Naive B cell (primary cell): ENCODE measurements at regions not wholly inside any gene's neighbourhood (a gene's known extent, or its start where the extent isn't known, plus 50 kb on each side); places are given as distances from the start of the nearest gene placed in this dataset.

Experiments
- ATAC-seq, 2 donors: fragments of 150-1000 bp; cut with Tn5 transposase; 2 replicates each; pipeline ENCODE4 v1.10.0; 2021; ENCODE audit warnings: low read depth in 2 of 2, mild to moderate bottlenecking in 2 of 2, moderate library complexity in 2 of 2
- DNase-seq: peaks from one replicate; pipeline ENCODE4 v3.0.0; 2022
- H3K27ac Mint-ChIP-seq, 6 donors: one replicate each; pipeline ENCODE4 v1.8.0; 2020 to 2022; ENCODE audit warnings: mild to moderate bottlenecking in 6 of 6, mixed read lengths in 6 of 6, moderate library complexity in 5 of 6, inconsistent platforms in 2 of 6
- H3K27me3 Mint-ChIP-seq, 3 donors: one replicate each; pipeline ENCODE4 v1.8.0; 2021 to 2022; ENCODE audit warnings: mixed read lengths in 3 of 3, mild to moderate bottlenecking in 1 of 3
- H3K36me3 Mint-ChIP-seq, 2 donors: one replicate each; pipeline ENCODE4 v1.8.0; 2020 to 2022; ENCODE audit warnings: mixed read lengths in 2 of 2, inconsistent platforms in 1 of 2, mild to moderate bottlenecking in 1 of 2
- H3K4me1 Mint-ChIP-seq, 3 donors: one replicate each; pipeline ENCODE4 v1.8.0; 2020 to 2022; ENCODE audit warnings: mixed read lengths in 3 of 3, inconsistent platforms in 1 of 3, mild to moderate bottlenecking in 1 of 3, moderate library complexity in 1 of 3
- H3K4me3 Mint-ChIP-seq, 8 donors: one replicate each; pipeline ENCODE4 v1.8.0; 2020 to 2022; ENCODE audit warnings: mild to moderate bottlenecking in 8 of 8, mixed read lengths in 8 of 8, moderate library complexity in 8 of 8, inconsistent platforms in 2 of 8
- H3K9me3 Mint-ChIP-seq, 7 donors: one replicate each; pipeline ENCODE4 v1.8.0; 2020 to 2022; ENCODE audit warnings: mixed read lengths in 7 of 7, mild to moderate bottlenecking in 5 of 7, inconsistent platforms in 2 of 7, moderate library complexity in 1 of 7

DNA sequence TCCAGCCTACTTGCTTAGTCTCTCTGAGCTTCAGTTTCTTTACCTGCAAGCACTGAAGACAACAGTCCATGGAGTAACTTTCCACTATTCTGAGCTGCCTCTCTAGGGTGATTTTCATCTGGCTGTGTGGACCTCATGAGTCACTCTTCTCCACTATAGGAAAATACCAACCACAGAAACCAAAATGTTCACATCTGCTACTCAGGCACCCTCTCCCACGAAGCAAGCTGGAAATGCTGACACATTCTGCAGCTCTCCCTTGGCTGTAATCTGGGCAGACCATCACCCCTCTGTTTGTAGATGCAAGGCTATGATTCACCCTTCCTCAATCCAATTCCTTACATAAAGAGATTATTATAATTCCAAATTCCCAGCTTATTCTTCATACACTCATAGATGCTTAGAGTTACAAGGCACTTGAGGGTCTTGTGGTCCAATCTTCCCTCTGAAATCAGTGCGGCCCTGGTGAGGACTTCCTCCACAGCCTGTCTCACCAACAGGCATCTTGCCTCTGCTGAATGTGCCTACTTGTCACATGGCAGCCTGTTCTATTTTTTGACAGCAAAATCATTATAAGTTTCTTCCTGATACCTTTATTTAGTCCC, 97.0 kb upstream of the LNX1 start:
- DNase-seq (no peak), ATAC-seq (no peak)
- Mint-ChIP-seq H3K27ac (peak overlapping the region in 1 of 6 donors; percentile 14), H3K9me3 (peaks cover 0 to 2% (median 0%) of the 10 kb centered on the region in 7 donors), H3K4me1 (peaks cover 0 to 15% (median 8%) of the 10 kb centered on the region in 3 donors), H3K27me3 (peaks cover 11 to 42% (median 39%) of the 10 kb centered on the region in 3 donors), H3K4me3 (no peak overlapping the region), H3K36me3 (no peaks in the 10 kb centered on the region)

DNA sequence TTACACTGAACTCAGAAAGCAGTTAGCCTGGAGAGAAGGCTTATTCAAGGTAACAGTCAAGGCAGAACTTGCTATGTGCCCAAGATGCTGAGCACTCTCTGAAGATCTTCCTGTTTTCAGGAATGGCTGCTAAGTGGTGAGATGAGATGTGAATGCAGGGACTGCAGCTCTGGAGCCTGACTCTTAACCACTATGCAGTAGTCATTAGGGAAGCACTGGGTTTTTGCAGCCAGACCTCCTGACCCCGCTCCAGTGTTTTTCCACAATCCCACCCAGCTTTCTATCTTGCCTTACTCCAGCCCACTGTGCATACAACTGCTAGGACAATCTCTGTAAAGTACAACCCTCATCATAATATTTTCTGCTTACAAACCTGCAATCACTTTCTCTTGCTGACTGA, 95.2 kb upstream of the LNX1 start:
- Mint-ChIP-seq H3K4me1 (peaks cover 0 to 15% (median 8%) of the 10 kb centered on the region in 3 donors), H3K27me3 (peaks cover 13 to 50% (median 42%) of the 10 kb centered on the region in 3 donors), H3K36me3 (no peaks in the 10 kb centered on the region), H3K27ac (no peak overlapping the region), H3K9me3 (no peaks in the 10 kb centered on the region), H3K4me3 (no peak overlapping the region)
- ATAC-seq, result no peak
- DNase-seq, result no peak

DNA sequence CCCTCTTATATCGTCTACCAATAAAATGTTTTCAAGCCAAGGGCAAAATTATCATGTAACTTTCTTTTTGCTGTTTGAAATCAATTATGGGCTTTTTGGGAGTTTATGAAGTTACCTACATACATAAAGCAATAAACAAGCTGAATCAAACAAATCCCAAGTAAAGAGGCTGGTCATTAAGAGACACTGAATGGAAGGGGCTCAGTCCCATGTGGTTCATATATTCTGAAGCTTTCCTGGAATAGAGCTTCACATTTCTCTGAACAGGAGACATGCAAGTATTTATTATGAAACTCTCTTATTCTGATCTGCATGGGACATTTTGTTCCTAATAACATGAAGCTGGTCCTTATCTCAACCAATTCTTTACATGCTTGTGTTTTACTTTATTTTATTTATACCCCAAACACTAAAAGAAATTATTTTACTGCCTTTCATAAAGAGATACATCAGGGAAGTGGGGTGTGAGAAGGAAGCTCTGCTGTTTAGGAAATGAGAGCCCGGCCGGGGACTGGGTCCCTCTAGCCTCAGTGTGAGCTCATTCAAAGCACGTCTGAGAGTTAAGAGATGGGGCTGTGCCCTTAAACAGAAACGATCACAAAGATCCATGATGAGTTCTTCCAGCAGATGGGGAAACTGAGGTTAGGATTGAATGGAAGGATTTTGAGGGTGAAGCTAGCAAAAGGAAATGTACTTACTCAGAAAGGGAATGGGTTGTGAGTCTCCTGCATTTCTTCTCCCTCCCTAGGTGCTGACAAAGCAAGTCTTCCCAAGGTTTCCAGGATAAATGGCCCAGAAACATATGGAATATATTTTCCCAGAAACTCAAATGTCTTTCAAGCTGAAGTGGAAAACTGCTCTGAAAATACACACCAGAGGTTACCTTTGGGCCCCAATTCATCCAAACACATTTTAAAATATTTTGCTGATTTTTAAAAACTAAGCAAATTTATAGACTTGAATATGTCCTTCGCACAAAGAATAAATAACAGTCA, 93.1 kb upstream of the LNX1 start:
- peaks cover 8 to 35% (median 25%) of the 10 kb centered on the region in 3 donors for H3K27me3 Mint-ChIP-seq
- H3K9me3 Mint-ChIP-seq, result peaks cover 0 to 6% (median 4%) of the 10 kb centered on the region in 7 donors
- no peak for DNase-seq
- no peak for ATAC-seq
- peaks cover 0 to 8% of the 10 kb centered on the region in 2 donors for H3K36me3 Mint-ChIP-seq
- no peak overlapping the region for H3K4me3 Mint-ChIP-seq
- H3K27ac Mint-ChIP-seq, result peak overlapping the region in 1 of 6 donors; percentile 16
- H3K4me1 Mint-ChIP-seq, result peaks cover 0 to 2% (median 1%) of the 10 kb centered on the region in 3 donors

DNA sequence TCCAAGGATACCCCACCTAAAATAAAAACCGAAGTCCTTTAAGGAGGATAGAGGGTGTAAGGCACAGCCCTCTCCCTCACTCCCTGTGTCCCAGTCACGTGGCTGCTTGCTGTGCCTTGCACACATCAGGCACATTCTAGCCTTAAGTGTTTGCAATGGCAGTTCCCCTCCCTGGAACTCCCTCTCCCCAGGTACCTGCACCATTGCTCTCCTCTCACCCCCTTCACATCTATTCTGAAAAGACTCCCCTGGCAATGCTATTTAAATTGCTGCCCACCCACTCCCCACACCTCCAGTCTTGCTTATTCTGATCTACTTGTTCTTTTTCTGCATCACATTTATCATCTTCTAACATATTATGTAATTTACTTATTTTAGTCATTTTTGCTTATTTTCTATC, 91.6 kb upstream of the LNX1 start:
- DNase-seq (no peak), ATAC-seq (no peak)
- Mint-ChIP-seq H3K27me3 (peaks cover 7 to 26% (median 21%) of the 10 kb centered on the region in 3 donors), H3K27ac (no peak overlapping the region), H3K9me3 (peaks cover 2 to 11% (median 5%) of the 10 kb centered on the region in 7 donors), H3K36me3 (peaks cover 0 to 8% of the 10 kb centered on the region in 2 donors), H3K4me1 (no peaks in the 10 kb centered on the region), H3K4me3 (no peak overlapping the region)

DNA sequence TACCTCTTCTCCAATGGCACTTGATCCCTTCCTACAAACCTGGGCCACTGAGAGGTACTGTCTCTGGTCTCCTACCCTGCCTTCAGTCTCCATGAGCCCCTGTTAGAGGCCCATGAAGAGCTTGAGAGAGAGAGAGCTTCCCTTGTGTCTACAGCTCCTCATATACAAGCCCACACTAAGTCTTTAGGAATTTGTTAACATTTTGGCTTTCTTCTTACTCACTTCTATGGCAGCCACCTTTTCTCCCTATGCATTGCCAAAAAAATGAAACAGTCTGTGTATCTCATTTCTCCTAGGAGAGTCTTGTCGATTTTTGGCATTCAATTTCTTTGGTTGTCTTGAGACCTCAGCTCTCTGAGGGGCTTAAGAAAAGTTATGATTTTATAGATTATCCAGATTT, 90.9 kb upstream of the LNX1 start:
- H3K4me3 Mint-ChIP-seq, result no peak overlapping the region
- peaks cover 3 to 16% (median 5%) of the 10 kb centered on the region in 7 donors for H3K9me3 Mint-ChIP-seq
- peaks cover 7 to 27% (median 24%) of the 10 kb centered on the region in 3 donors for H3K27me3 Mint-ChIP-seq
- no peak for ATAC-seq
- H3K4me1 Mint-ChIP-seq, result no peaks in the 10 kb centered on the region
- peaks cover 0 to 8% of the 10 kb centered on the region in 2 donors for H3K36me3 Mint-ChIP-seq
- no peak for DNase-seq
- no peak overlapping the region for H3K27ac Mint-ChIP-seq

DNA sequence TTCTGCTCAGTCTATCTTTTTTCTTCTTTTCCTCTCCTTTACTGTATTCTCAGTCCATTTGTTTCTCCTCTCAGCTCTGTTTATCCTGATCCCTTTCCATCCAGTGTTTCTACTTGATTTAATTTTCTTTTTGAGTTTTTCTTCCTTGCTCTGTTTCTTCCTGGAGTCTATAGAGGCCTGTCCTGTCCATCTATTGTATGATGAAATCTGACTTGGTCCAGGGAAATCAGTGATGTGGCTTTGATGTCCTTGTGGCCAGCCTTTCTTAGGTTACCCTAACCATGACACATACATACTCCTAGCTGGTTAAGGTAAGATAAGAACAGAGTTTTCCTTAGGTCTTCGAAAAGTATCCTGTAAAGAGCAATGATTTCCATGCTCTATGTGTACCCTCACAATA, 89.3 kb upstream of the LNX1 start:
- peaks cover 3 to 17% (median 8%) of the 10 kb centered on the region in 7 donors for H3K9me3 Mint-ChIP-seq
- DNase-seq (no peak), ATAC-seq (no peak)
- peaks cover 0 to 8% of the 10 kb centered on the region in 2 donors for H3K36me3 Mint-ChIP-seq
- no peaks in the 10 kb centered on the region for H3K4me1 Mint-ChIP-seq
- peaks cover 12 to 27% (median 21%) of the 10 kb centered on the region in 3 donors for H3K27me3 Mint-ChIP-seq
- no peak overlapping the region for H3K4me3 Mint-ChIP-seq
- H3K27ac Mint-ChIP-seq, result no peak overlapping the region

DNA sequence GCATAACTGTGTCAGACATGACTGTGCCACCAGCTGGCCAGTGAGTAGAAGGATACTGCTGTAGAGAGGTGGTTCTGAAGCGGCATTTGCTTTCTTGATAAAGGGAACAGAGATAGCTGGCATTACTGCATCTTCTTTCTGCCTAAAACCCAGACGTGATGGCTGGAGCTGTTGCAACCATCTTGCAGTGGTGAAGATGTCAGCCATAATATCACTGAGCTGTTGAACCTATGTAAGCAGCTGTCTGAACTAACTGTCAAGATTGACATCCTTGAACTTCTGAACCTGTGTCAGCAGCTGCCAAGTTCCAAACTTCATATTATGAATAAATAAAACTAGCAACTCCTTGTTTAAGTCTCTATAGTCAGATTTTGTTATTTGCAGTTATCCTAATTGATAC, 88.9 kb upstream of the LNX1 start:
- H3K4me3 Mint-ChIP-seq, result no peak overlapping the region
- peaks cover 16 to 27% (median 21%) of the 10 kb centered on the region in 3 donors for H3K27me3 Mint-ChIP-seq
- H3K9me3 Mint-ChIP-seq, result peaks cover 3 to 17% (median 8%) of the 10 kb centered on the region in 7 donors

DNA sequence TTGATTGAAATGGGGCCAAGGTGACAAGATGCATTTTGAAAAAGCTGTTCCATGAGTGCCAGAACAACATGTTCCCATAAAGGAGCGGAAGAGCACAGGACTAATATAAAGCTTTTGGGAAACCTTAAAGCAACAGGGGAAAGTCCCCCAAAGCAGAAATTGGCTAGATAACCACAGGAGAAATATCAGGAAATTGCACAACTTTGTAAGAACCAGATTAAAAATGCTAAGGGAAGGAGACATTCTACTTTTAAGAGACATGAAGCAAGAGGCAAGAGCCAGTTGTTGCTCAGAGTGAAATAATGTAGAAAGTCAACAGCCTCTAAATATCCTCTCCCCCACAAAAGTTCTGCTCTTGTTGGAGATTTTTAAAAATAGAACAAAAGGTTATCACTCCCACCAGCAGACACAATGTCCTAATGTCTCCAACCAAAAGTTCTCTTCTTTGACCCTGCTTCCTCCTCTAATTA, 85.2 kb upstream of the LNX1 start:
- DNase-seq (no peak), ATAC-seq (no peak)
- Mint-ChIP-seq H3K27ac (no peak overlapping the region), H3K4me1 (no peaks in the 10 kb centered on the region), H3K36me3 (peaks cover 0 to 8% of the 10 kb centered on the region in 2 donors), H3K4me3 (no peak overlapping the region), H3K27me3 (peaks cover 6 to 12% (median 9%) of the 10 kb centered on the region in 3 donors), H3K9me3 (peaks cover 3 to 17% (median 8%) of the 10 kb centered on the region in 7 donors)

More for the DNA sequence above, 88.9 kb upstream of the LNX1 start:
- ATAC-seq (no peak), DNase-seq (no peak)
- Mint-ChIP-seq H3K4me1 (no peaks in the 10 kb centered on the region), H3K36me3 (peaks cover 0 to 8% of the 10 kb centered on the region in 2 donors), H3K27ac (no peak overlapping the region)

DNA sequence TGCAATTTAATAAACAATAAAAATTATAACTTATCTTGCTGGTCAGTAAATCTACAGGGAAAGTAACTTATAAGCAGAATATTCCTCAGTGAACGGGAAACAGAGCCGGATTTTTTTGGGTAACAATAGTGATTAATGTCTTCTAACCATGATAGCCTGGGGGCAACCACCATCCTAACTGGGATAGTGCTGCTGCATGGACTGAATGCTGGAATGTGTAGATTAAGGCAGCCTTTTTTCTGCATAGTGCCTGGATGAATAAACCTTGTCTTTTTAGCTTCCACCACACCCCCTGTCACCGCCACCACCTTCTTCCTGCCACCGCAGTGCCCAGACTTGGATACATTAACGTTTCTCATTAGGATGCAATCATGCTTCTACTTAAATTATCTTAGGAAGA, 83.6 kb upstream of the LNX1 start:
- Mint-ChIP-seq H3K4me3 (no peak overlapping the region), H3K9me3 (peaks cover 0 to 10% (median 5%) of the 10 kb centered on the region in 7 donors), H3K36me3 (no peaks in the 10 kb centered on the region), H3K27me3 (peaks cover 12 to 24% (median 12%) of the 10 kb centered on the region in 3 donors), H3K4me1 (no peaks in the 10 kb centered on the region), H3K27ac (no peak overlapping the region)
- ATAC-seq (no peak), DNase-seq (no peak)

DNA sequence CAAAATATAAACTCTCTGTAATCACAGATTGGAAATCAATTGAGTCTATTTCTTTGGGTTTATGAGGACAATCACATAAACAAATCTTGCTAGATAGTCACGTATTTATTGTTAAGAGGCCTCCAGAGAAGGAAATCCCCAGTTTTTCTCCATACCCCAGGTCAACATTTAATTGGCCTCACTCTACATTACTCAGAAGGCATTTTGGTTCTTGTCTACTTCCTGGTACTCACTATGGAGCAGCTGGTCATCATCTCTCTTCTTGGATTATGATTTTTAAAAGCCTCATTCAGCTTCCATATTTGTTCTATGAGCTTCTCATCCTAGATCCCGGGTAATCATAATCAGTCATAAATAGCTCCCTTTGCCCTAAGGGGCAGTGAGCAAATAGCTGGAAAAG, 81.6 kb upstream of the LNX1 start:
- no peak for DNase-seq
- no peak overlapping the region for H3K27ac Mint-ChIP-seq
- H3K36me3 Mint-ChIP-seq, result peaks cover 5 to 10% of the 10 kb centered on the region in 2 donors
- ATAC-seq, result no peak
- peaks cover 12 to 32% (median 23%) of the 10 kb centered on the region in 3 donors for H3K27me3 Mint-ChIP-seq
- H3K9me3 Mint-ChIP-seq, result peaks cover 0 to 17% (median 11%) of the 10 kb centered on the region in 7 donors
- no peaks in the 10 kb centered on the region for H3K4me1 Mint-ChIP-seq
- no peak overlapping the region for H3K4me3 Mint-ChIP-seq

DNA sequence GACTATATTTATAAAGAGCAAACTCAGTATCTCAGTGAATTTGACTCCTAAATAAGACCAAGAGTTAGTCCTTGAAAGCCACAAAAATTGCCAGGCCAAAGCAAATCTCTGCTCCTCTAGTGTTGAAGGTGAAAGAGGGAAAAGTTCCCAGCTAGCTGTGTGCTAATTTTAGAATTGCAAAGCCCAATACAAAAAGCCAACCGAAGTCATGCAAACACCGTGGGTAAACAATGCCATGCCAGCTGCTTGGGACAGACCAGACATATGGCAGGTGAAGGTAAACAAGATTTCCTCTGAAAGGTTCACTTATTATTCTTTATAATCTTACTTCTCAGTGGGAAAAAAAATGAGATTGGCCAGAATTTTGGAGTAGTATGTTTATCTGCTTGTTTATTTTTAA, 80.5 kb upstream of the LNX1 start:
- Mint-ChIP-seq H3K27ac (no peak overlapping the region), H3K4me3 (no peak overlapping the region), H3K36me3 (peaks cover 5 to 10% of the 10 kb centered on the region in 2 donors), H3K27me3 (peaks cover 11 to 25% (median 17%) of the 10 kb centered on the region in 3 donors), H3K4me1 (no peaks in the 10 kb centered on the region), H3K9me3 (peaks cover 0 to 16% (median 8%) of the 10 kb centered on the region in 7 donors)
- DNase-seq, result no peak
- no peak for ATAC-seq

DNA sequence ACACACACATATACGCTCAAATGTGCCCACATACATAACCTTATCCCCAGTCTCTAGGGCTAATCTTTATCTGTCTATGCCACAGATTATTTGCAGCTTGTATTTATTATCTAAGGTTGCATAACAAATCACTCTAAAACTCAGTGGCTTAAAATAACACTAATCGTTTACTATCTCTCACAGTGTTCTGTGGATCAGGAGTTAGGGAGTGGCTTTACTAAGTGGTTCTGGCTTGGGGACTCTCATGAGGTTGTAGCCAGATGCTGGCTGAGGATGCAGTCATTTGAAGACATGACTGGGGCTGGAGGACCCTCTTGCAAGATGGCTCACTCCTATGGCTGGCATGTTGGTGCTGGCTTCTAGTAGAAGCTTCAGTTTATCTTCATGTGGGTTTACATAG, 68.5 kb upstream of the LNX1 start:
- Mint-ChIP-seq H3K27me3 (peaks cover 0 to 20% (median 4%) of the 10 kb centered on the region in 3 donors), H3K4me3 (no peak overlapping the region), H3K9me3 (peaks cover 0 to 7% (median 2%) of the 10 kb centered on the region in 7 donors), H3K36me3 (no peaks in the 10 kb centered on the region), H3K4me1 (no peaks in the 10 kb centered on the region), H3K27ac (peak overlapping the region in 2 of 6 donors; percentile 2 to 17)
- ATAC-seq (no peak), DNase-seq (no peak)

DNA sequence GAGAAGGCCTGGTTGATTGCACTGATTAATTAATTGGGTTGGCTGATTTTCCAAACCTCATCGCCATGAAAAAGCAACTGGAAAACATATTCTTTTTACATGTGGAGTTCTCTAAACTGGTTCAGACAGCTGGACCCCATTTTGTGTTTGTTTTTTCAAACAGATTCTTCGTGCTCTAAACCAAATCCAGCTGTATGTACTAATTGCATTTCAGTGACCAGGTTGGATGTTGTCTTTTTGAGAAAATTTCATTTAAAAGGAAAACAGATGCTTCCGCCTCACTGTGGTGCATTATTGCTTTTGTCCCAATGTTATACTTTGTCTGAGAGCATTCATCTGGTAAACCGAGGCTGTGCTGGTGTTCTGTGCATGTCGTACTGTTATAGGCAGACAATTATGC, 67.8 kb upstream of the LNX1 start:
- peaks cover 0 to 2% (median 0%) of the 10 kb centered on the region in 7 donors for H3K9me3 Mint-ChIP-seq
- H3K4me1 Mint-ChIP-seq, result no peaks in the 10 kb centered on the region

More for the DNA sequence above, 67.8 kb upstream of the LNX1 start:
- Mint-ChIP-seq H3K27me3 (peaks cover 0 to 20% (median 4%) of the 10 kb centered on the region in 3 donors), H3K27ac (no peak overlapping the region), H3K36me3 (no peaks in the 10 kb centered on the region), H3K4me3 (no peak overlapping the region)
- DNase-seq, result no peak
- ATAC-seq, result no peak
